ENCODE measurements at regions not wholly inside any gene's neighbourhood (a gene's known extent, or its start where the extent isn't known, plus 50 kb on each side); places are given as distances from the start of the nearest gene placed in this dataset.

DNA sequence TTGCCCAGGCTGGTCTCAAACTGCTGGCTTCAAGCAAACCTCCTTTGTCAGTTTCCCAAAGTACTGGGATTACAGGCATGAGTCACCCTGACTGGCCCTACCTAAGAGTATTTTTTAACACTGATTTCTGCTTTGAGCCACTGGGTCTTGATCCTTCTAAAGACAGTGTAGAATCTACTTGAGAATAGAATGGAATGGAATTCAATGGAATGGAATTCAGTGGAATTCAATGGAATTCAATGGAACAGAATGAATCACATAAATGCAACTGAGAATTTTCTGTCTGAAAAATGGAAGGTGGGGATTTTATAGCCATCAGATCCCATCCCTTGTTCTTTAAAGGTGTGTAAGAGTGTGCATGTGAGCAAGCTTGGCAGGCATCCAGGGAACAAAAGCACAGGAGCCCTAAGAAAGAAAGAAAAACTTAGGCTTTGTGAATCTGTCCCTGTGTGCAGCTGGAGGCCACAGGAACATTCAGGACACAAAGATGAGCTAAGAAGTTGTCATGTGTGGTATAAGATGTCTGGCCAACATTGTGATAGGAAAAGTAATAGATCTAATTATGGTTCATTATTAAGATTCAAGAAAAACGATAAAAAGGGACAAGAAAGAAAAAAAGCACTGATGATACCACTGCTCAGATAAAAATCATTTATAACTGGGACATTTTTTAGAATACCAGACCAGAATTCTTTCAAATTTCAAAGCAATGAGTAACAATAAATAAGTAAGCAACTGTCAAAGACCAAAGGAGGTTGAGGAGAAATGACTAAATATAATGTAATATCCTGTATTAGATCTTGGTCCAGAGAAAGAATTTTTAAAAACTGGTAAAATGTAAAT, 681.0 kb upstream of the GJE1 start:
- Mint-ChIP-seq H3K4me3 (no peak overlapping the region), H3K4me1 (peaks cover 5% of the 10 kb centered on the region), H3K36me3 (ENCODE audit: low read depth) (no peaks in the 10 kb centered on the region), H3K27ac (no peak overlapping the region), H3K27me3 (no peaks in the 10 kb centered on the region), H3K9me3 (no peaks in the 10 kb centered on the region)
- no peak for ATAC-seq (ENCODE audit: low read depth)
- intact Hi-C loops (cut with micrococcal nuclease), result no loop called here
- DNase-seq, result no peak
- ChIA-PET CTCF (no interaction called here), POLR2A (no interaction called here)
- TF ChIP-seq, protein P1, sequence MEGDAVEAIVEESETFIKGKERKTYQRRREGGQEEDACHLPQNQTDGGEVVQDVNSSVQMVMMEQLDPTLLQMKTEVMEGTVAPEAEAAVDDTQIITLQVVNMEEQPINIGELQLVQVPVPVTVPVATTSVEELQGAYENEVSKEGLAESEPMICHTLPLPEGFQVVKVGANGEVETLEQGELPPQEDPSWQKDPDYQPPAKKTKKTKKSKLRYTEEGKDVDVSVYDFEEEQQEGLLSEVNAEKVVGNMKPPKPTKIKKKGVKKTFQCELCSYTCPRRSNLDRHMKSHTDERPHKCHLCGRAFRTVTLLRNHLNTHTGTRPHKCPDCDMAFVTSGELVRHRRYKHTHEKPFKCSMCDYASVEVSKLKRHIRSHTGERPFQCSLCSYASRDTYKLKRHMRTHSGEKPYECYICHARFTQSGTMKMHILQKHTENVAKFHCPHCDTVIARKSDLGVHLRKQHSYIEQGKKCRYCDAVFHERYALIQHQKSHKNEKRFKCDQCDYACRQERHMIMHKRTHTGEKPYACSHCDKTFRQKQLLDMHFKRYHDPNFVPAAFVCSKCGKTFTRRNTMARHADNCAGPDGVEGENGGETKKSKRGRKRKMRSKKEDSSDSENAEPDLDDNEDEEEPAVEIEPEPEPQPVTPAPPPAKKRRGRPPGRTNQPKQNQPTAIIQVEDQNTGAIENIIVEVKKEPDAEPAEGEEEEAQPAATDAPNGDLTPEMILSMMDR (IDR thresholded peaks at IDR 0.05), result no peak

DNA sequence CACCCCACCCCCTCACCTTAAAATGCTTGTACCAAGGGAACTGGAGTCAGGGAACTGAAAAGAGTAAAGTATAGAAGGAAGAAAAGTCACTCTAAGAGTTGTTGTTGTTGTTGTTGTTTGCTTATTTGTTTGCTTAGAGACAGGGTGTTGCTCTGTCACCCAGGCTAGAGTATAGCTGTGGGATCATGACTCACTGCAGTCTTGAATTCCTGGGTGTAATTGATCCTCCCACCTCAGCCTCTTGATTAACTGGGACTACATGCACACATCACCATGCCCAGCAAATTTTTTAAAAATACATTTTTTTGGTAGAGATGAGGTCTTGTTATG, 681.6 kb upstream of the GJE1 start:
- ATAC-seq (ENCODE audit: low read depth) (no peak), DNase-seq (no peak)
- POLR2A ChIA-PET, result no interaction called here
- CTCF ChIA-PET, result no interaction called here
- H3K9me3 Mint-ChIP-seq, result no peaks in the 10 kb centered on the region
- no peak overlapping the region for H3K27ac Mint-ChIP-seq
- H3K36me3 Mint-ChIP-seq (ENCODE audit: low read depth), result no peaks in the 10 kb centered on the region
- H3K4me1 Mint-ChIP-seq, result peaks cover 5% of the 10 kb centered on the region
- intact Hi-C loops (cut with micrococcal nuclease), result no loop called here
- H3K4me3 Mint-ChIP-seq, result no peak overlapping the region
- peaks cover 1% of the 10 kb centered on the region for H3K27me3 Mint-ChIP-seq
- TF ChIP-seq, protein P1 (IDR thresholded peaks at IDR 0.05), result no peak

DNA sequence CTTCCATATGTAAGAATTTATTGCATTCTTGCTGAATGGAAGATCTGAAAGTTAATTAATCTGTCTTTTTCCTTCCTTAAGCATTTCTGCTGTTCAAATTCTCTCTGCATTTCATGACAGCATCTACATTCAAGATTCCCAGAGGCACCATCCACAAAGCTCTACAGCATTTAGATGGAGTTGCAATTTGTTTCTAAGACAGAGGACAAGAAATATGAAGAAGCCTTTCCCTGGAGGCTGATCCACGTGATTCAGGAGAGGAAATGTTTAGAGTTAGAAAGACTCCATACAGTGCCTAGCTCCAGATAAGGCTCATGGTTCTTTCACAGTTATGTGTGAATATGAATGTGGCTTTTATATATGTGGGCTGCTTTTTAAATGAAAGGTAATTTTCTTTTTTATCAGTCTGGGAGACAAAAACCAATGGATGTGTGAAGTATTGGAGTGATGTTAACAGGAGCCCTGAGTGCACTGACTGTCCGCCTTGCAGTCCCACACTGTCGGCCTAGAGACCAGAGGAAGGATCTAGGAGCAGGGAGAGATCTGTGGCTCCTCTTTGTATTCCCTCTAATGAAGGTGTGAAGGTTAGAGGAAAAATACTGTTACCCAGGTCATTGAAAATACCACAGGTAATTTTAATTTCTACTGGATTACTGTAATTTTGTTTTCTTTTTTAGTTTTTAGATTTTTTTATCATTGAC, 686.6 kb upstream of the GJE1 start:
- intact Hi-C loops (cut with micrococcal nuclease), result no loop called here
- no peak for ATAC-seq (ENCODE audit: low read depth)
- no peaks in the 10 kb centered on the region for H3K9me3 Mint-ChIP-seq

DNA sequence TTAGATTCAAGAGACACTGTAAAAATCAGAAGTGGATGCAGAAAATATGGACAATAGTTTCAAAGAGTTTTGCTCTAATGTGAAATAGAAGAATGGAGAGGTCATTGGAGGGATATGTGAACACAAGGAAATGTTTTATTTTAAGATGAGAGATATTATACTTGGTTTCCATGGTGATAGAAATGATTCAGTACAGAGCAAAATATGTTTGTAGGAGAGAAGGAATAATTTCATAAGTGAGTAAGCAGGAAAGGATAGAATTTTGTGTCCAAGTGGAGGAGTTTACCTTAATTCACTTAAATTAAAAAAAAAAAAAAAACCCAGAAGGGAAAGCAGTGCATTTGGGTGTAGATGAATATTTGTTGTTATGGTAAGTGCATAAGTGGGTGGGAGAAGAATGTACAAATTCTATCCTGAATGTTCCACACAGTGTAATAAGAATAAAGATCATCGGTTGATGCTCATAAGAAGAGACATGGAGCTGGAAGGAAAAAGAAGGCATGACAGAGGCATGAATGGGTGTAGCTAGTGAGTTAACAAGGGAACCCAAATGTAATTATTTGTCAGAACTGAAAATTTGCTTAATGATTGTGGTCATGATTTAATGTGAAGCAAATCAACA, 688.9 kb upstream of the GJE1 start:
- DNase-seq (no peak), ATAC-seq (ENCODE audit: low read depth) (no peak)
- intact Hi-C loops (cut with micrococcal nuclease), result no loop called here
- no peaks in the 10 kb centered on the region for H3K4me1 Mint-ChIP-seq
- H3K36me3 Mint-ChIP-seq (ENCODE audit: low read depth), result no peaks in the 10 kb centered on the region
- POLR2A ChIA-PET, result no interaction called here
- TF ChIP-seq, protein P1 (IDR thresholded peaks at IDR 0.05), result no peak
- no peaks in the 10 kb centered on the region for H3K9me3 Mint-ChIP-seq
- H3K27me3 Mint-ChIP-seq, result peaks cover 1% of the 10 kb centered on the region
- no peak overlapping the region for H3K27ac Mint-ChIP-seq
- no peak overlapping the region for H3K4me3 Mint-ChIP-seq
- CTCF ChIA-PET, result no interaction called here

More for the DNA sequence above, 686.6 kb upstream of the GJE1 start:
- H3K36me3 Mint-ChIP-seq (ENCODE audit: low read depth), result no peaks in the 10 kb centered on the region
- CTCF ChIA-PET, result no interaction called here
- H3K4me3 Mint-ChIP-seq, result no peak overlapping the region
- POLR2A ChIA-PET, result interaction anchor here (0.6 to 0.7 kb wide), 2 partner anchors 43 to 70 kb away, joined by 3 read pairs; no protein-coding TSS in a partner anchor
- no peak overlapping the region for H3K27ac Mint-ChIP-seq
- TF ChIP-seq, protein P1 (IDR thresholded peaks at IDR 0.05), result no peak
- DNase-seq, result no peak
- peaks cover 5% of the 10 kb centered on the region for H3K4me1 Mint-ChIP-seq
- H3K27me3 Mint-ChIP-seq, result peaks cover 1% of the 10 kb centered on the region

DNA sequence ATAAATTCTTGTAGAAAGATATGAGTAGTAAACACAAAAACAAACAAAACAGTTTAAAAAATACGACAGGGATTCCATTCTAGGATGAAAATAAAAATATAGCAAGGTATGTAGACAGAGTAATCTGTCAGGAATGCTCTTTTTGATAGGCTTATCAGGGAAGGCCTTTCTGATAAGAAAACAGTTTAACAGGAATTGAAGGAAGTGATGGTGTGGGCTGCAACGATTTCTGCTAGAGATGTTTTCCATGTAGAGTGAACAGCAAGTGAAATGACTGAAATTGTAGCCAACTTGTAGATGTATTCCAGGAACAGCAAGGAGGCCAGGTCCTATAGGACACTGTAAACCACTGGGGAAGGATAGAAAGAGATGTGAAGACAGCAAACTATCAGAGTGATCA, 689.7 kb upstream of the GJE1 start:
- no peaks in the 10 kb centered on the region for H3K36me3 Mint-ChIP-seq (ENCODE audit: low read depth)
- intact Hi-C loops (cut with micrococcal nuclease), result no loop called here
- DNase-seq (no peak), ATAC-seq (ENCODE audit: low read depth) (no peak)
- H3K4me1 Mint-ChIP-seq, result no peaks in the 10 kb centered on the region
- no peak overlapping the region for H3K27ac Mint-ChIP-seq
- ChIA-PET CTCF (no interaction called here), POLR2A (no interaction called here)
- no peaks in the 10 kb centered on the region for H3K9me3 Mint-ChIP-seq
- H3K27me3 Mint-ChIP-seq, result peaks cover 1% of the 10 kb centered on the region
- TF ChIP-seq, protein P1 (IDR thresholded peaks at IDR 0.05), result no peak
- no peak overlapping the region for H3K4me3 Mint-ChIP-seq
